ENCODE measurements at regions not wholly inside any gene's neighbourhood (a gene's known extent, or its start where the extent isn't known, plus 50 kb on each side); places are given as distances from the start of the nearest gene placed in this dataset.

- TF ChIP-seq CTCF (IDR thresholded peaks at IDR 0.05; ENCODE audit: low read depth, low read length) (no peak), POLR2A (IDR thresholded peaks at IDR 0.05; ENCODE audit: extremely low read depth, insufficient read length) (no peak), MYC (IDR thresholded peaks at IDR 0.05; ENCODE audit: low read depth, low read length) (no peak), MAX (IDR thresholded peaks at IDR 0.05; ENCODE audit: low read depth, low read length) (no peak)
These were observed 67.8 kb upstream of the ATP10A start for GRCh38 chr15:25930931-25931330.
